Panc1 (cell line): ENCODE measurements at regions not wholly inside any gene's neighbourhood (a gene's known extent, or its start where the extent isn't known, plus 50 kb on each side); places are given as distances from the start of the nearest gene placed in this dataset.

Experiments used
- CTCF ChIP-seq: fragments of 450-650 bp; IDR thresholded peaks from 2 replicates; pipeline ENCODE4 v1.5.1; 2017; ENCODE audit warnings: mild to moderate bottlenecking
- POLR2AphosphoS5 ChIP-seq: IDR thresholded peaks from 2 replicates; pipeline ENCODE4 v1.6.1; 2012; ENCODE audit warnings: mild to moderate bottlenecking, low read depth, low read length, moderate library complexity
- TCF7L2 ChIP-seq: IDR thresholded peaks from 2 replicates; pipeline ENCODE4 v1.6.1; 2011; ENCODE audit warnings: mild to moderate bottlenecking, low read depth, low read length, inconsistent platforms

- TF ChIP-seq CTCF, result no peak
- no peak for TF ChIP-seq TCF7L2
- TF ChIP-seq POLR2AphosphoS5, result no peak
These were observed 62.6 kb downstream of the CTAGE1 start for GRCh38 chr18:22355069-22355468.
